GM20431 (cell line): ENCODE measurements at regions not wholly inside any gene's neighbourhood (a gene's known extent, or its start where the extent isn't known, plus 50 kb on each side); places are given as distances from the start of the nearest gene placed in this dataset.

Experiments
- in situ Hi-C: fragments of 300-500 bp; cut with MseI, MboI; formaldehyde crosslinking; loops from one replicate; pipeline ENCODE4 v1.15.0; 2020; ENCODE audit warnings: low sequenced_read_pairs; ENCODE audit not compliant: unreplicated experiment

GRCh38 chr2:56133931-56134629, 49.7 kb upstream of the CCDC85A start:
- in situ Hi-C loops: no loop called here
